ENCODE measurements at regions not wholly inside any gene's neighbourhood (a gene's known extent, or its start where the extent isn't known, plus 50 kb on each side); places are given as distances from the start of the nearest gene placed in this dataset.

- Histone ChIP-seq H3K4me1 (ENCODE audit: control insufficient read depth in 4 of 4, insufficient read depth in 4 of 4, low read length in 3 of 4) (no peaks in the 10 kb centered on the region), H3K27me3 (ENCODE audit: control insufficient read depth in 4 of 4, insufficient read depth in 4 of 4, low read length in 3 of 4) (no peaks in the 10 kb centered on the region), H3K9me3 (ENCODE audit: control insufficient read depth in 4 of 4, low read length in 3 of 4) (no peaks in the 10 kb centered on the region), H3K9ac (ENCODE audit: low read depth in 1 of 2, low read length in 2 of 2) (no peak overlapping the region), H3K36me3 (ENCODE audit: control insufficient read depth in 4 of 4, insufficient read depth in 3 of 4, low read depth in 1 of 4, low read length in 3 of 4) (no peaks in the 10 kb centered on the region), H3K27ac (ENCODE audit: low read depth in 1 of 2, low read length in 2 of 2) (no peak overlapping the region), H3K4me3 (ENCODE audit: low read depth in 1 of 3, low read length in 3 of 3) (no peak overlapping the region)
- no peak for DNase-seq (ENCODE audit: low spot score)
- 82% methylated on average over 3 of the region's 3 CpGs for WGBS
- TF ChIP-seq, protein P1, sequence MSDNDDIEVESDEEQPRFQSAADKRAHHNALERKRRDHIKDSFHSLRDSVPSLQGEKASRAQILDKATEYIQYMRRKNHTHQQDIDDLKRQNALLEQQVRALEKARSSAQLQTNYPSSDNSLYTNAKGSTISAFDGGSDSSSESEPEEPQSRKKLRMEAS (IDR thresholded peaks at IDR 0.05) = no peak
- TF ChIP-seq FOXA1 (IDR thresholded peaks at IDR 0.05) = no peak
- no peak for TF ChIP-seq NR2F2 (IDR thresholded peaks at IDR 0.05)
- no peak for TF ChIP-seq REST (IDR thresholded peaks at IDR 0.05)
- no peak for TF ChIP-seq RXRA (IDR thresholded peaks at IDR 0.05)
- TF ChIP-seq RAD21 (IDR thresholded peaks at IDR 0.05) = no peak
Measured at GRCh38 chr6:104143757-104144156, 716.0 kb downstream of the HACE1 start.

DNA sequence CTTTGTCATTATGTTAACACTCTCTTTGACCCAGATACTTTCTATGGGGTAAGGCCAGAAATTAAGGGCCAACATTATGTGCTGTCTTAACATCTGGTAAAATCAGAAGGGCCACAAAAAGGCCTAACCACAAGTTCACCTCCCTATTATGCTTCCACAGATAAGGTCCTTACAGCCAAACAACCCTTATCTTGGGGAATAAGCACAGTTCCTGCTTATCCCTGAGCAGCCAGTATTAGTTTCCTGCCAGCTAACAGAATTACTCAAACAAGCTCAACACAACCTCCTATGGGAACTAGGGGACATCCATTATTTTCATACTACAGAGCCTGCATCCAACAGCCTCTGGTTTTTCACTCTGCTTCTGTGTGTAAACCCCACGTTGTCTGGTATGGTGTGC is 724.8 kb downstream of the HACE1 start:
- 53% methylated on average over 1 of the region's 1 CpG for WGBS
- no peak overlapping the region for H3K4me3 ChIP-seq (ENCODE audit: low read depth in 1 of 3, low read length in 3 of 3)

More for the DNA sequence above, 724.8 kb downstream of the HACE1 start:
- Histone ChIP-seq H3K9ac (ENCODE audit: low read depth in 1 of 2, low read length in 2 of 2) (no peak overlapping the region), H3K27me3 (ENCODE audit: control insufficient read depth in 4 of 4, insufficient read depth in 4 of 4, low read length in 3 of 4) (no peaks in the 10 kb centered on the region), H3K9me3 (ENCODE audit: control insufficient read depth in 4 of 4, low read length in 3 of 4) (no peaks in the 10 kb centered on the region), H3K36me3 (ENCODE audit: control insufficient read depth in 4 of 4, insufficient read depth in 3 of 4, low read depth in 1 of 4, low read length in 3 of 4) (no peaks in the 10 kb centered on the region), H3K27ac (ENCODE audit: low read depth in 1 of 2, low read length in 2 of 2) (no peak overlapping the region), H3K4me1 (ENCODE audit: control insufficient read depth in 4 of 4, insufficient read depth in 4 of 4, low read length in 3 of 4) (no peaks in the 10 kb centered on the region)
- no peak for TF ChIP-seq EGR1 (IDR thresholded peaks at IDR 0.05; ENCODE audit: low read depth in 2 of 2)
- no peak for TF ChIP-seq ATF3 (IDR thresholded peaks at IDR 0.05)
- no peak for TF ChIP-seq RXRA (IDR thresholded peaks at IDR 0.05)
- no peak for TF ChIP-seq REST (IDR thresholded peaks at IDR 0.05)
- no peak for TF ChIP-seq ZBTB33 (IDR thresholded peaks at IDR 0.05)
- no peak for TF ChIP-seq TAF1 (conservative IDR thresholded peaks at IDR 0.05)
- TF ChIP-seq NR2F2 (IDR thresholded peaks at IDR 0.05) = no peak
- TF ChIP-seq FOXA1 (IDR thresholded peaks at IDR 0.05) = no peak
- no peak for TF ChIP-seq GABPA (IDR thresholded peaks at IDR 0.05 in 1 of 2, conservative IDR thresholded peaks at IDR 0.05 in 1 of 2)
- no peak for TF ChIP-seq SP1 (IDR thresholded peaks at IDR 0.05)
- TF ChIP-seq RAD21 (IDR thresholded peaks at IDR 0.05) = no peak
- no peak for TF ChIP-seq HNF4A (conservative IDR thresholded peaks at IDR 0.05)
- no peak for DNase-seq (ENCODE audit: low spot score)

All from liver (tissue), 7 donors.